CD4-positive, alpha-beta T cell treated with Interleukin-12 subunit alpha and Interleukin-12 subunit beta, for 1 hour (primary cell): ENCODE measurements at regions not wholly inside any gene's neighbourhood (a gene's known extent, or its start where the extent isn't known, plus 50 kb on each side); places are given as distances from the start of the nearest gene placed in this dataset.
A peak's percentile ranks its signal among the peaks of the same experiment; 100 is the strongest.

ENCODE experiments used
- DNase-seq: peaks from one replicate; pipeline ENCODE4 v3.0.0-alpha.2; 2020

GRCh38 chr12:44961887-44962286 lies 85.8 kb upstream of the NELL2 start:
- DNase-seq, result no peak

GRCh38 chr12:44960856-44961255 lies 84.7 kb upstream of the NELL2 start:
- no peak for DNase-seq

- no peak for DNase-seq
These were observed 84.3 kb upstream of the NELL2 start for GRCh38 chr12:44960423-44960822.

GRCh38 chr12:44947163-44947562 lies 71.0 kb upstream of the NELL2 start:
- DNase-seq, result no peak

GRCh38 chr12:44942714-44943113 lies 66.6 kb upstream of the NELL2 start:
- DNase-seq, result no peak

GRCh38 chr12:44930972-44931600 lies 55.0 kb upstream of the NELL2 start:
- DNase-seq, result peak; percentile 75

GRCh38 chr12:44929236-44929885 lies 53.2 kb upstream of the NELL2 start:
- no peak for DNase-seq
